Activated CD4-positive, alpha-beta memory T cell treated with anti-CD3 and anti-CD28 coated beads, Interleukin-2, amount 10 ng/mL, durations not matched to agents 7 days and 5 days (primary cell): ENCODE measurements at regions not wholly inside any gene's neighbourhood (a gene's known extent, or its start where the extent isn't known, plus 50 kb on each side); places are given as distances from the start of the nearest gene placed in this dataset.
A peak's percentile ranks its signal among the peaks of the same experiment; 100 is the strongest.

Source experiments
- CTCF ChIA-PET: fragments of 350-600 bp; sonication (Branson Sonifier 250); formaldehyde crosslinking; loops from one replicate; lab custom pipeline; 2021; ENCODE audit warnings: antibody characterized with exemption, inconsistent platforms; lab: Charles Lee
- POLR2A ChIA-PET: fragments of 350-600 bp; sonication (Branson Sonifier 250); formaldehyde crosslinking; loops from one replicate; lab custom pipeline; 2021; ENCODE audit warnings: antibody characterized with exemption; lab: Charles Lee
- DNase-seq: peaks from one replicate; pipeline ENCODE4 v3.0.0-alpha.2; 2020
- H3K27ac Mint-ChIP-seq: one replicate; pipeline ENCODE4 v1.8.0; 2021; ENCODE audit warnings: mild to moderate bottlenecking, mixed read lengths
- H3K27me3 Mint-ChIP-seq: one replicate; pipeline ENCODE4 v1.8.0; 2021; ENCODE audit warnings: mixed read lengths
- H3K36me3 Mint-ChIP-seq: one replicate; pipeline ENCODE4 v1.8.0; 2021; ENCODE audit warnings: low read depth, mixed read lengths
- H3K4me1 Mint-ChIP-seq: one replicate; pipeline ENCODE4 v1.8.0; 2021; ENCODE audit warnings: mixed read lengths
- H3K4me3 Mint-ChIP-seq: one replicate; pipeline ENCODE4 v1.8.0; 2021; ENCODE audit warnings: mild to moderate bottlenecking, mixed read lengths
- H3K9me3 Mint-ChIP-seq: one replicate; pipeline ENCODE4 v1.8.0; 2021; ENCODE audit warnings: mixed read lengths

DNA sequence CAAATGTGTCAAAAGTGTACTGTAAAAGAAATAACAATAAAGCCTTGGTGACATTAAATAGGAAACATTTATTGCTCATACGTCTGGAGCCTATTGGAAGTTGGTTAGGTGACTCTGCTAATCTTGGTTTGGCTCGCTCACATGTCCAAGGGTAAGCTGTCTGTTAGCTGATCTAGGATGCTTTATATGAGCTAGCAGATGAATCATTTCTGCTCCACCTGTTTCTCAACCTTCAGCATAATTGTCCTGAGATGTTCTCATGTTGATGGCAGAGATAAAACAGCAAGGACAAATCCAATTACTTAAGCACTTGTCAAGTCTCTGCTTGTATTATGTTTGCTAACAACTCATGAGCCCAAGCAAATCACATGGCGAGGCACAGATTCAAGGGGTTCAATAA lies 56.0 kb upstream of the CD53 start:
- POLR2A ChIA-PET = no interaction called here
- Mint-ChIP-seq H3K27ac (no peak overlapping the region), H3K9me3 (peaks cover 2% of the 10 kb centered on the region), H3K4me3 (no peak overlapping the region), H3K27me3 (peaks cover 42% of the 10 kb centered on the region), H3K4me1 (no peaks in the 10 kb centered on the region), H3K36me3 (peaks cover 2% of the 10 kb centered on the region)
- CTCF ChIA-PET = no interaction called here
- DNase-seq = no peak

DNA sequence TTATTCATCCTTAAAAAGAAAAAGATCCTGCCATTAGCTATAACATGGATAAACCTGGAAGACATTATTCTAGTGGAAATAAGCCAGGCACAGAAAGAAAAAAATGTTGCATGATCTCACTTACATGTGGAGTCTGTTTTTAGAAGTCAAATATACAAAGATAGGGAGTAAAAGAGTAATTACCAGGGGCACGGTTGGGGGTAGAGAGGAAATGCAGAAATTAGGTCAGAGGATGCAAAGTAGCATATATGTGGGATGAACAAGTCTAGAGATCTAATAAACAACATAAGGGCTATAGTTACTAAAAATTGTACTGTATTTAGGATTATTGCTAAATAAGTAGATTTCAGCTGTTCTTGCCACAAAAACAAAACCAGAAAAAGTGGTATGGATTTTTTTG lies 61.4 kb upstream of the CD53 start:
- CTCF ChIA-PET = no interaction called here
- no peak overlapping the region for H3K4me3 Mint-ChIP-seq
- H3K36me3 Mint-ChIP-seq = no peaks in the 10 kb centered on the region
- peaks cover 29% of the 10 kb centered on the region for H3K27me3 Mint-ChIP-seq
- H3K27ac Mint-ChIP-seq = no peak overlapping the region
- no peak for DNase-seq
- POLR2A ChIA-PET = no interaction called here
- H3K4me1 Mint-ChIP-seq = no peaks in the 10 kb centered on the region
- no peaks in the 10 kb centered on the region for H3K9me3 Mint-ChIP-seq

DNA sequence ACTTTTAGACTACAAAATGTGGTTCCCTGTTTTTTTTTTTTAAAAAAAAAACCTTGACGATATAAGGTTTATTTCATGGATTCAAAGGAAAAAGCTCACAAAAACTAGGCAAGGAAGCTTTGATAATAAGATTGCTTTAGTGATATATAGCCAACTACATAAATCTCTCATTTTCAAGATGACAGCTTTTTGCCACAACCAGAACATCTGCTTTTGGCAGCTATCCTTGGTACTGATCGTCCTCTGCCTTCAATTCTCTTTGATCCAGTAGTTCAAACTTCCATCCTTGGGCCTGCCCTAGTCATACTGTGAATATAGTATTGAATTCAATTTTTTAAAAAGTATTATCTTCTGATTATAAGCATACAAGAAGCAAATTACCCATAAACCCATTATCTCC lies 72.9 kb upstream of the CD53 start:
- H3K4me1 Mint-ChIP-seq = no peaks in the 10 kb centered on the region
- no peaks in the 10 kb centered on the region for H3K36me3 Mint-ChIP-seq
- peaks cover 3% of the 10 kb centered on the region for H3K9me3 Mint-ChIP-seq
- H3K4me3 Mint-ChIP-seq = no peak overlapping the region
- CTCF ChIA-PET = interaction anchor here (0.6 to 1.8 kb wide), 7 partner anchors 13 to 740 kb away, joined by 3 to 9 read pairs (median 4); no protein-coding TSS in a partner anchor
- H3K27me3 Mint-ChIP-seq = peaks cover 18% of the 10 kb centered on the region
- POLR2A ChIA-PET = interaction anchor here (2.0 kb wide), 1 partner anchor 13 kb away, joined by 8 read pairs; no protein-coding TSS in a partner anchor
- DNase-seq = no peak
- no peak overlapping the region for H3K27ac Mint-ChIP-seq

DNA sequence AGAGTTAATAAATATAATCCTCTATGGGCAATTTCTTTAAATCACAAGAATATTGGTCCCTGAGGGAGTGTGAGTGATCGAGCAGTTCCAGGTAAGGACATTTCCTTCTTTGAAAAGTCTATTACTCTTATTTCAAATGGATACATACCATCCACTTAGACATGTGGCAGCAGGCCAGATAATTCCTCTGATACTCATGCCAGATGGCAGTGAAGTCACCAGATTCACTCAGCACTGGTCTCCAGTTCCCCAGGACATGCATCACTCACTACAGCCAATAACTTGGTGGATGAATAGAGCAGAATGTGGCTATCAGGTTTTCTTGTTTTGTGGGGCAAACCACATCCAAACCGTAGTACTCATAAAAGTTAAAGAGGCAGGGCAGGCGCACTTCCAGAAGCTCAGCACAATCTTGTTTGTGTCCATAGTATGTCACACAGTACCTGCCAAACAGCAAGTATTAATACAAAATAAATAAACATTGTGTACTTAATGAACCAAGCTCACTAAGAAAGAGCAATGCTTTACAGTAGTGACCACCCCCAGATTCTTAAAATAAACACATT lies 74.2 kb upstream of the CD53 start:
- ChIA-PET POLR2A (no interaction called here), CTCF (interaction anchor here (0.8 to 1.8 kb wide), 2 partner anchors 12 to 16 kb away, joined by 3 to 9 read pairs; no protein-coding TSS in a partner anchor)
- Mint-ChIP-seq H3K4me3 (no peak overlapping the region), H3K36me3 (no peaks in the 10 kb centered on the region), H3K4me1 (no peaks in the 10 kb centered on the region), H3K27ac (no peak overlapping the region), H3K9me3 (peaks cover 3% of the 10 kb centered on the region), H3K27me3 (peaks cover 23% of the 10 kb centered on the region)
- DNase-seq = no peak

DNA sequence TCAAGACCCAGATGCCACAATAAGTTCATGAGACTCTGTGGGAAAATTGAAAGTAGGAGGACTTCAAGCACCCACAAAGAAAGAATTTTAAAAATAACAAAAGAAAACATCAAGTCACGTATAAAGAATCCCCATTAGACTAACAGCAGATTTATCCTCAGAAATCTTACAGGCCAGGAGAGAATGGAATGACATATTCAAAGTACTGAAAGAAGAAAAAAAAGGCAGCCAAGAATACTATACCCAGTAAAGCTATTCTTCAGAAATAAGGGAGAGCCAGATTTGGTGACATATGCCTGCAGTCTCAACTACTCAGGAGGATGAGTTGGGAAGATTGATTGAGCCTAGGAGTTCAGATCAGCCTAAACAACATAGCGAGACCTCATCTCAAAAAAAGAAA lies 84.3 kb upstream of the CD53 start:
- Mint-ChIP-seq H3K36me3 (peaks cover 23% of the 10 kb centered on the region), H3K4me3 (no peak overlapping the region), H3K27me3 (peaks cover 9% of the 10 kb centered on the region), H3K9me3 (peaks cover 10% of the 10 kb centered on the region), H3K27ac (peak overlapping the region; percentile 93), H3K4me1 (peaks cover 61% of the 10 kb centered on the region)
- POLR2A ChIA-PET = interaction anchor here (0.7 to 7.4 kb wide), 5 partner anchors 86 to 682 kb away, joined by 3 to 170 read pairs (median 15); partner anchors contain the start of genes CD53, KCNA3 and LRIF1
- CTCF ChIA-PET = interaction anchor here (1.7 to 3.3 kb wide), 4 partner anchors 41 to 293 kb away, joined by 6 to 42 read pairs (median 24); no protein-coding TSS in a partner anchor
- DNase-seq = no peak

DNA sequence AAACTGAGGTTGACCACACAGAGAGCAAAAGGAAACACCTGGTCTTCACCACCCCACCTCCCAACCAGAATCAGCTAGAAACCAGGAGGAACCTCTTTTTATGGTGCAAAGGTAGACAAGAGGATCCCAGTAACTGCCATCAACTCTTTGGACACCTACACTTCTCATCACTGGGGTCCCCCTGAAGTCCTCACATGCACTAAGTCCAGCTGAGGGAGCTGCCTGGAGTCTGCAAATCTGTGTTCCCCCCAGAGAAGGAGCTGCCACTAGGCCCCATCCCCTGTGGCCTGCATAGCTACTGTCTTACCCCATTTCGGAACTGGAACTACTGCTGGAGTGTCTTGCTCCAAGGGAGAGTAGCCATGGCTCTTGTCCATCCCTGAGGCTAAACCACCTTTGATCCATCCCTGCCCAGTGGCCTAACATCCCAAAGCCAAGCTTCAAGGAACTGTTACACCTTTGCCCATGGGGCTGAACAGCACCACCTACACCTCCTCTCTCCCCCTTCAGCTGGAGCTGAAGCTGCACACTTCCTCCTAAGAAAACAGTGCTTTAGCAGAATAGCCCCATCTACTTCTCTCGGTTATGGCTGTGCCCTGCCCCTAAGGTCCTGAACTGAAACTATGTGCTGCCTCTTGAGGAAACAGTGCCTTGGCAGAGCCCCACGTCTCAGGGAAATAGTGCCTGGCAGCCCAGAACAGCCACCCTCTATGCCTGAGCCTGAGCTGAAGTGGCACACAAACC lies 85.4 kb upstream of the CD53 start:
- H3K4me3 Mint-ChIP-seq = peak overlapping the region; percentile 57
- ChIA-PET CTCF (interaction anchor here (0.9 to 3.3 kb wide), 25 partner anchors 8 to 292 kb away, joined by 3 to 42 read pairs (median 4); partner anchors contain the start of gene KCNA2), POLR2A (interaction anchor here (0.7 to 7.4 kb wide), 27 partner anchors 8 to 661 kb away, joined by 3 to 170 read pairs (median 4); partner anchors contain the start of genes CD53, CEPT1, DRAM2 and KCNA3)
- peaks cover 23% of the 10 kb centered on the region for H3K36me3 Mint-ChIP-seq
- peak overlapping the region; percentile 93 for H3K27ac Mint-ChIP-seq
- H3K9me3 Mint-ChIP-seq = peaks cover 10% of the 10 kb centered on the region
- peaks cover 3% of the 10 kb centered on the region for H3K27me3 Mint-ChIP-seq
- DNase-seq = peak; percentile 73
- peaks cover 62% of the 10 kb centered on the region for H3K4me1 Mint-ChIP-seq

DNA sequence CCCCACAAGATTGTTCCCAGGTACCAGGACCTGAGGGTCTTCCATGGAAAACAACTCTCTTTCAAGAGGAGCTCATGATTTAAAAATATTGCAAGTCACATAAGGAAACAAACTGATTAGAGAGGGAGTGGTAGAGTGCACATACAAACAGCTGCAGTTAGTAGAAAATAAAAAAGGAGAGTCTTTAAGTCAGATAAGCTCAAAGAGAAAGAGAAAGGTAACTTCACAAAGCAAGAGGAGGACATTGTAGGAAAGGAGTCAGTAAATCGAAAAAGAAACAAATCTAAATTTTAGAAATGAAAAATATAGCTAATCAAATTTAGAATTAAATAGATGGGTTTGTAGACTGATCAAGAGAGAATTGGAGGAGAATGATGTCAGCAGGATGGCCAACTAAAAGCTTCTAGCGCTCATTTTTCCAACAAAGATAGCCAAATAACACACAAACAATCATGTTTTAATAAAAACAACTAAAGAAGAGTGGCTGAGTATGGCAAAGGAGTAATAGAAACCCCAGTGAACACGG lies 86.1 kb upstream of the CD53 start:
- Mint-ChIP-seq H3K4me3 (peak overlapping the region; percentile 57), H3K36me3 (peaks cover 18% of the 10 kb centered on the region), H3K27ac (peak overlapping the region; percentile 93), H3K9me3 (peaks cover 10% of the 10 kb centered on the region), H3K27me3 (peaks cover 3% of the 10 kb centered on the region), H3K4me1 (peaks cover 58% of the 10 kb centered on the region)
- POLR2A ChIA-PET = interaction anchor here (0.7 to 7.4 kb wide), 26 partner anchors 9 to 662 kb away, joined by 3 to 170 read pairs (median 4); partner anchors contain the start of genes CD53, CEPT1, DRAM2 and KCNA3
- no peak for DNase-seq
- CTCF ChIA-PET = interaction anchor here (0.7 to 3.3 kb wide), 28 partner anchors 9 to 291 kb away, joined by 3 to 42 read pairs (median 4); partner anchors contain the start of gene KCNA2

DNA sequence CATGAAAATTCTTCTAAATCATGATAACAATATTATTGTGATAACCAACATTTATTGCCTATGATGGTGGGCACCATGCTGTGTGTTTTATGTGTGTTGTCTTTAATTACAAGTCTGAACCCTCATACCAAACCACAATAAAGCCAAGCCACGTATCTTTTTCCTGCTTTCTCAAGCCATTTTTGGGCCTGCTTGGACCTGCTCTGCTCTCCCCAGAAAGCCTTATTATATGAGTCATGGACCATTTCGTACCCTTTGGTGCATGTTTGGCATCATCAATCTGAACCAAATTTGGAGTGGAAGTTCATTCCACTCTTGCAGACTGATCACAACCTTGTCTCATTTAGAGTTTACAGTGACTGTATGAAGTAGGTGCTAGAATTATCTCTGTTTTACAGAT lies 87.3 kb upstream of the CD53 start:
- Mint-ChIP-seq H3K4me3 (no peak overlapping the region), H3K27ac (no peak overlapping the region), H3K9me3 (peaks cover 10% of the 10 kb centered on the region), H3K27me3 (peaks cover under 1% of the 10 kb centered on the region), H3K36me3 (peaks cover 16% of the 10 kb centered on the region), H3K4me1 (peaks cover 62% of the 10 kb centered on the region)
- DNase-seq = no peak
- ChIA-PET POLR2A (interaction anchor here (1.5 to 7.4 kb wide), 4 partner anchors 89 to 172 kb away, joined by 3 to 170 read pairs (median 18); partner anchors contain the start of genes CD53 and KCNA3), CTCF (interaction anchor here (1.0 to 8.3 kb wide), 8 partner anchors 14 to 245 kb away, joined by 3 to 135 read pairs (median 5); no protein-coding TSS in a partner anchor)

DNA sequence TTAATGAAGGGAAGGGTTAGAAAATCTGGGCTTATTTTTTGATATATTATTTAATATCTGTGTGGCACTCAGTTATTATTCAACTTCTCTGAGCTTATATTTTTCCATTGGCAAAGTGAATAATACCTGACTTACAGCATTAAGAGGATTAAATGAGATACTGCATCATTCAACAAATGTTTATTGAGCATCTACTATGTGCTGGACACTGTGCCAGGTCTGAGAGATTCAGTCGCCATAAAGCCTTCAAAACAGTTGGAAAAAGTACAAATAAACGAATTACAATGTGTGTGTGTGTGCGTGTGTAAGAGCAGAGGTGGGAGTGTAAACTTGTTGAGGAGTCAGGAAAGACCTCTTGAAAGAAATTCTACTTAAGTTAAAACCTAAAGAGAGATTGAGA lies 87.9 kb upstream of the CD53 start:
- ChIA-PET CTCF (interaction anchor here (0.7 to 8.3 kb wide), 12 partner anchors 11 to 289 kb away, joined by 3 to 135 read pairs (median 4); no protein-coding TSS in a partner anchor), POLR2A (interaction anchor here (0.7 to 7.4 kb wide), 4 partner anchors 89 to 171 kb away, joined by 3 to 170 read pairs (median 3); partner anchors contain the start of gene CD53)
- no peak for DNase-seq
- H3K9me3 Mint-ChIP-seq = peaks cover 10% of the 10 kb centered on the region
- H3K27me3 Mint-ChIP-seq = peaks cover 1% of the 10 kb centered on the region
- H3K4me3 Mint-ChIP-seq = no peak overlapping the region
- peaks cover 16% of the 10 kb centered on the region for H3K36me3 Mint-ChIP-seq
- no peak overlapping the region for H3K27ac Mint-ChIP-seq
- H3K4me1 Mint-ChIP-seq = peaks cover 63% of the 10 kb centered on the region

DNA sequence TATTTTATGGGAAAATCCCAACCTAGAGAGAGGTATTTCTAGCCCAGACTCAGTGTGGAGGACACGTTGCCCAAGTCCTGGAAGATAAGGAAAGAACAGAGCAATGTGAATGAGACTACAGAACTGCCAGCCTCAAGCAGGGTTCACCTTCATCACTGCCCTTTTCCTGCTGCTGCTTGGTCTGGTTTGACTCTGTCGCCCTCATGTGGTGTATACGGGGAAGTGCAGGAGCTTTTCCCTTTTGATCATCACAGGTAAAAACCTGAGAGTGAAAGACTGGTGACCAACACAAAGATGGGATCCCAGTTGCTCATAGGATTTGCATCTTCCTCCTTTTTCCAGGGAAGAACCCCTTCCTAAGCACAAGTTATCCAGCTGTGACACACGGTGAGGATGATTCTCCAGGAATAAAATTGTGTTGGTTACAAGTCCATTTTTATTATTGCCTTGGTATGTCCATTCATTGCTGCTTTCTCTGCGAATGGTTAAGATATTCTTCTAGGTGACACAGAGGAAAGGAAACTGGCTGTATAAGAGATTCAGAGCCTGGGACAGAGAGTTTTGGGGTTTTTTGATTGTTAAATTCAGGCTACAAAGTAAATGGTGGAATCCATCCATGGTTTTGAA lies 89.5 kb upstream of the CD53 start:
- Mint-ChIP-seq H3K27ac (no peak overlapping the region), H3K4me1 (peaks cover 57% of the 10 kb centered on the region), H3K9me3 (peaks cover under 1% of the 10 kb centered on the region), H3K36me3 (peaks cover 6% of the 10 kb centered on the region), H3K4me3 (no peak overlapping the region), H3K27me3 (peaks cover 3% of the 10 kb centered on the region)
- DNase-seq = peak; percentile 65
- POLR2A ChIA-PET = interaction anchor here (0.6 to 7.4 kb wide), 5 partner anchors 9 to 164 kb away, joined by 3 to 170 read pairs (median 4); partner anchors contain the start of gene CD53
- CTCF ChIA-PET = interaction anchor here (0.6 to 8.3 kb wide), 23 partner anchors 9 to 287 kb away, joined by 3 to 135 read pairs (median 4); partner anchors contain the start of gene KCNA2

DNA sequence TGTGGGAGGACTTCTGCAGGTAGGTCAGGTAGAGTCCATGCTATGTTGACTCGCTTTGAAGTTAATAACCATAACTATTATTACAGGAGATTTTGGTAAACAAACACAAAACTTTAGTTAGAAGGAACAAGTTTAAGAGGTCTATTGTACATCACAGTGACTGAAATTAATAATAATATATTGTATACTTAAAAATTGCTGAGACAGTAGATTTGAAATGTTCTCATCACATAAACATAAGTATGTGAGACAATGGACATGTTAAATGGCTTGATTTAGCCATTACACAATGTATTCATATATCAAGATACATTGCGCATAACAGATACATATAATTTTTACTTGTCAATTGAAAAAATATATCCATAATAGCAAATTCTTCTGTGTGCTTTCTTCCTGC lies 91.4 kb upstream of the CD53 start:
- H3K4me1 Mint-ChIP-seq = peaks cover 42% of the 10 kb centered on the region
- CTCF ChIA-PET = interaction anchor here (0.6 to 8.3 kb wide), 44 partner anchors 9 to 398 kb away, joined by 3 to 135 read pairs (median 4); partner anchors contain the start of gene KCNA2
- H3K27ac Mint-ChIP-seq = no peak overlapping the region
- H3K36me3 Mint-ChIP-seq = peaks cover 3% of the 10 kb centered on the region
- no peak for DNase-seq
- H3K9me3 Mint-ChIP-seq = no peaks in the 10 kb centered on the region
- H3K27me3 Mint-ChIP-seq = peaks cover 3% of the 10 kb centered on the region
- H3K4me3 Mint-ChIP-seq = no peak overlapping the region
- POLR2A ChIA-PET = interaction anchor here (4.1 kb wide), 1 partner anchor 162 kb away, joined by 31 read pairs; no protein-coding TSS in a partner anchor
